Trophoblast cell (in vitro differentiated cells and primary cell): ENCODE measurements at regions not wholly inside any gene's neighbourhood (a gene's known extent, or its start where the extent isn't known, plus 50 kb on each side); places are given as distances from the start of the nearest gene placed in this dataset.

Experiments used
- DNase-seq, 2 donors: peaks; one replicate each; pipeline ENCODE4 v3.0.0-alpha.2; 2016
- H2AFZ ChIP-seq: 2 replicates; pipeline ENCODE4 v1.6.1; 2013; ENCODE audit warnings: low read length, moderate library complexity, mild to moderate bottlenecking; ENCODE audit not compliant: insufficient read depth, poor library complexity
- H2AK5ac ChIP-seq: 2 replicates; pipeline ENCODE4 v1.6.1; 2013; ENCODE audit warnings: mild to moderate bottlenecking, low read length
- H2BK120ac ChIP-seq: 2 replicates; pipeline ENCODE4 v1.6.1; 2013; ENCODE audit warnings: low read length, mild to moderate bottlenecking, moderate library complexity; ENCODE audit not compliant: insufficient read depth, poor library complexity
- H2BK12ac ChIP-seq: 2 replicates; pipeline ENCODE4 v1.6.1; 2013; ENCODE audit warnings: mild to moderate bottlenecking, low read length, moderate library complexity
- H2BK5ac ChIP-seq: 2 replicates; pipeline ENCODE4 v1.6.1; 2013; ENCODE audit warnings: low read length, low read depth, moderate library complexity, mild to moderate bottlenecking; ENCODE audit not compliant: poor library complexity
- H3K14ac ChIP-seq: 2 replicates; pipeline ENCODE4 v1.6.1; 2013; ENCODE audit warnings: mild to moderate bottlenecking, low read length
- H3K18ac ChIP-seq: 2 replicates; pipeline ENCODE4 v1.6.1; 2013; ENCODE audit warnings: mild to moderate bottlenecking, low read length
- H3K23ac ChIP-seq: 2 replicates; pipeline ENCODE4 v1.6.1; 2013; ENCODE audit warnings: low read length
- H3K27ac ChIP-seq: 2 replicates; pipeline ENCODE4 v1.5.1; 2013; ENCODE audit warnings: low read depth, mild to moderate bottlenecking, inconsistent platforms, low read length, moderate library complexity
- H3K27me3 ChIP-seq: 2 replicates; pipeline ENCODE4 v1.6.1; 2013; ENCODE audit warnings: inconsistent platforms, mild to moderate bottlenecking, low read length, moderate library complexity; ENCODE audit not compliant: insufficient read depth
- H3K36me3 ChIP-seq, 2 experiments: 1 replicate in 1 of 2; 2 replicates in 1 of 2; pipeline ENCODE4 v1.6.1; 2013; ENCODE audit warnings: low read length in 2 of 2, mild to moderate bottlenecking in 2 of 2, moderate library complexity in 1 of 2; ENCODE audit not compliant: insufficient read depth in 2 of 2, control insufficient read depth in 1 of 2
- H3K4ac ChIP-seq: 2 replicates; pipeline ENCODE4 v1.6.1; 2013; ENCODE audit warnings: low read depth, mild to moderate bottlenecking, low read length, moderate library complexity
- H3K4me1 ChIP-seq, 2 experiments: 1 replicate in 1 of 2; 2 replicates in 1 of 2; pipeline ENCODE4 v1.6.1; 2013; ENCODE audit warnings: low read length in 2 of 2, mild to moderate bottlenecking in 2 of 2, moderate library complexity in 1 of 2; ENCODE audit not compliant: insufficient read depth in 2 of 2, control insufficient read depth in 1 of 2
- H3K4me2 ChIP-seq: 2 replicates; pipeline ENCODE4 v1.6.1; 2013; ENCODE audit warnings: inconsistent platforms, mild to moderate bottlenecking, low read length, moderate library complexity
- H3K4me3 ChIP-seq: 2 replicates; pipeline ENCODE4 v1.5.1; 2013; ENCODE audit warnings: mild to moderate bottlenecking, low read depth, low read length, inconsistent platforms
- H3K79me1 ChIP-seq: one replicate; pipeline ENCODE4 v1.6.1; 2013; ENCODE audit warnings: low read length
- H3K79me2 ChIP-seq: 2 replicates; pipeline ENCODE4 v1.6.1; 2013; ENCODE audit warnings: low read length, mild to moderate bottlenecking; ENCODE audit not compliant: control insufficient read depth, insufficient read depth, poor library complexity
- H3K9ac ChIP-seq: 2 replicates; pipeline ENCODE4 v1.6.1; 2013; ENCODE audit warnings: mild to moderate bottlenecking, low read length
- H3K9me3 ChIP-seq: 2 replicates; pipeline ENCODE4 v1.6.1; 2013; ENCODE audit warnings: low read depth, mild to moderate bottlenecking, control low read depth, inconsistent platforms, low read length; ENCODE audit not compliant: insufficient read depth
- H4K12ac ChIP-seq: 2 replicates; pipeline ENCODE4 v1.6.1; 2013; ENCODE audit warnings: low read depth, mild to moderate bottlenecking, low read length, moderate library complexity
- H4K8ac ChIP-seq: 2 replicates; pipeline ENCODE4 v1.6.1; 2013; ENCODE audit warnings: low read depth, mild to moderate bottlenecking, low read length, moderate library complexity
- H4K91ac ChIP-seq: one replicate; pipeline ENCODE4 v1.6.1; 2013; ENCODE audit warnings: low read depth, mild to moderate bottlenecking, low read length, moderate library complexity
- WGBS: extraction: QIAGEN DNeasy Blood & Tissue Kit; methylation state at CpG from one replicate; pipeline ENCODE4 v1.1.7; 2013; ENCODE audit warnings: missing lambda C conversion rate; ENCODE audit not compliant: insufficient read length, insufficient coverage; ENCODE audit errors: extremely low coverage; 5-methylcytosine and 5-hydroxymethylcytosine counted together

GRCh38 chr15:97858296-97858695 lies 102.2 kb upstream of the ARRDC4 start:
- Histone ChIP-seq H2AK5ac (no peak overlapping the region), H3K4me1 (no peaks in the 10 kb centered on the region), H3K27ac (no peak overlapping the region), H3K79me1 (no peaks in the 10 kb centered on the region), H2BK12ac (no peak overlapping the region), H4K91ac (no peak overlapping the region), H3K9me3 (peaks cover 1% of the 10 kb centered on the region), H4K8ac (no peak overlapping the region), H3K36me3 (no peaks in the 10 kb centered on the region), H3K4me3 (no peak overlapping the region), H2BK120ac (no peak overlapping the region), H4K12ac (no peak overlapping the region), H3K4ac (no peak overlapping the region), H2BK5ac (no peak overlapping the region), H3K9ac (no peak overlapping the region), H3K27me3 (no peaks in the 10 kb centered on the region), H3K4me2 (no peak overlapping the region), H3K14ac (no peak overlapping the region), H3K23ac (no peak overlapping the region), H2AFZ (no peak overlapping the region), H3K18ac (no peak overlapping the region), H3K79me2 (no peaks in the 10 kb centered on the region)
- no peak for DNase-seq
- WGBS, result no CpG with 5 or more reads among the region's 2 CpGs

GRCh38 chr15:97861529-97862260 lies 98.8 kb upstream of the ARRDC4 start:
- no peaks in the 10 kb centered on the region for H3K27me3 ChIP-seq
- no peak overlapping the region for H3K4me3 ChIP-seq
- no peak overlapping the region for H4K8ac ChIP-seq
- no peak overlapping the region for H4K12ac ChIP-seq
- no peak overlapping the region for H3K14ac ChIP-seq
- H3K79me1 ChIP-seq, result no peaks in the 10 kb centered on the region
- no peak overlapping the region for H3K27ac ChIP-seq
- no peak overlapping the region for H3K4ac ChIP-seq
- peaks cover 1% of the 10 kb centered on the region for H3K9me3 ChIP-seq
- no peak overlapping the region for H2AFZ ChIP-seq
- H2BK120ac ChIP-seq, result no peak overlapping the region
- no peak overlapping the region for H3K23ac ChIP-seq
- no peak overlapping the region for H4K91ac ChIP-seq
- H3K4me1 ChIP-seq, result no peaks in the 10 kb centered on the region
- H3K79me2 ChIP-seq, result no peaks in the 10 kb centered on the region
- H3K9ac ChIP-seq, result no peak overlapping the region
- no peak overlapping the region for H3K18ac ChIP-seq
- H3K4me2 ChIP-seq, result no peak overlapping the region
- no CpG with 5 or more reads among the region's 2 CpGs for WGBS
- H2BK12ac ChIP-seq, result no peak overlapping the region
- no peak overlapping the region for H2AK5ac ChIP-seq
- no peak for DNase-seq
- H2BK5ac ChIP-seq, result no peak overlapping the region
- H3K36me3 ChIP-seq, result no peaks in the 10 kb centered on the region

GRCh38 chr15:97866959-97867358 lies 93.5 kb upstream of the ARRDC4 start:
- H3K4ac ChIP-seq, result no peak overlapping the region

GRCh38 chr15:97867870-97868269 lies 92.6 kb upstream of the ARRDC4 start:
- no peaks in the 10 kb centered on the region for H3K79me2 ChIP-seq
- H3K4ac ChIP-seq, result no peak overlapping the region
- H3K27ac ChIP-seq, result no peak overlapping the region
- peaks cover 2% of the 10 kb centered on the region for H3K9me3 ChIP-seq
- no peak overlapping the region for H2BK12ac ChIP-seq
- WGBS, result no CpG with 5 or more reads among the region's 4 CpGs
- H3K14ac ChIP-seq, result no peak overlapping the region
- H3K4me1 ChIP-seq, result no peaks in the 10 kb centered on the region
- no peak for DNase-seq
- no peaks in the 10 kb centered on the region for H3K79me1 ChIP-seq
- H2AFZ ChIP-seq, result no peak overlapping the region
- no peak overlapping the region for H4K91ac ChIP-seq
- no peak overlapping the region for H3K4me2 ChIP-seq
- H3K27me3 ChIP-seq, result no peaks in the 10 kb centered on the region
- no peak overlapping the region for H3K23ac ChIP-seq
- no peak overlapping the region for H2AK5ac ChIP-seq
- no peak overlapping the region for H4K8ac ChIP-seq
- no peak overlapping the region for H2BK5ac ChIP-seq
- H3K4me3 ChIP-seq, result no peak overlapping the region
- H2BK120ac ChIP-seq, result no peak overlapping the region
- H3K36me3 ChIP-seq, result no peaks in the 10 kb centered on the region
- no peak overlapping the region for H3K9ac ChIP-seq
- no peak overlapping the region for H4K12ac ChIP-seq
- no peak overlapping the region for H3K18ac ChIP-seq

More at GRCh38 chr15:97866959-97867358, 93.5 kb upstream of the ARRDC4 start:
- Histone ChIP-seq H3K23ac (no peak overlapping the region), H3K9ac (no peak overlapping the region), H2AFZ (no peak overlapping the region), H3K27me3 (no peaks in the 10 kb centered on the region), H4K8ac (no peak overlapping the region), H3K79me1 (no peaks in the 10 kb centered on the region), H4K12ac (no peak overlapping the region), H3K14ac (no peak overlapping the region), H3K27ac (no peak overlapping the region), H3K4me2 (no peak overlapping the region), H2AK5ac (no peak overlapping the region), H3K4me3 (no peak overlapping the region), H3K4me1 (no peaks in the 10 kb centered on the region), H3K9me3 (peaks cover 2% of the 10 kb centered on the region), H3K79me2 (no peaks in the 10 kb centered on the region), H2BK5ac (no peak overlapping the region), H3K36me3 (no peaks in the 10 kb centered on the region), H2BK12ac (no peak overlapping the region), H2BK120ac (no peak overlapping the region), H4K91ac (no peak overlapping the region), H3K18ac (no peak overlapping the region)
- WGBS, result no CpG with 5 or more reads among the region's 9 CpGs
- DNase-seq, result no peak
